HG03139 (cell line): ENCODE measurements at regions not wholly inside any gene's neighbourhood (a gene's known extent, or its start where the extent isn't known, plus 50 kb on each side); places are given as distances from the start of the nearest gene placed in this dataset.
"Not testable (repeated sequence)": the region's sequence is repeated elsewhere in the genome, so short reads cannot be mapped to it uniquely, and the experiment has no call there.

Experiments
- ATAC-seq: cut with Tn5 transposase; IDR thresholded peaks from one replicate; pipeline ENCODE4 v1.9.1; 2021; ENCODE audit not compliant: unreplicated experiment

DNA sequence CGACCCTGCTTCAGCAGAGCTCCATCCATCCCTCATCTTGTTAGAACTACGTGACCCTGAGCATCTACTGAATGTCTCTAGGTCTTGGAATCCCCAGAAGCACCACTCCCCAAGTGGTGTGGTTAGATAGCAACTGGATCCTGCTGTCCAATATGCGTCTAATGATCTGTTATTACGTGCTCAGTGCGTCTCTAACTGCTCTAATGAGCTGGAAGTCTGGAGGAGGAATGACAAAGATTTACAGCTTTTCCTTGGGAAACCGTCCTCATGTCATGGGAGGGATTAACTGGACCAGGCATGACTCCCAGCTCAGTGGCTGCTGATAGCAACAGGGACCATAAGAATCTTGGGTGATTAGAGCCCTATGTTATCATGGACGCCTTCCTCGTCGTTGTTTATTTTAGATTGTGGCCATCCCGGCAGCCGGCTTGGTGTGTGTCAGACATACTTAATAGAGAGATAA lies 150.9 kb downstream of the HS3ST3B1 start:
- ATAC-seq: no peak

DNA sequence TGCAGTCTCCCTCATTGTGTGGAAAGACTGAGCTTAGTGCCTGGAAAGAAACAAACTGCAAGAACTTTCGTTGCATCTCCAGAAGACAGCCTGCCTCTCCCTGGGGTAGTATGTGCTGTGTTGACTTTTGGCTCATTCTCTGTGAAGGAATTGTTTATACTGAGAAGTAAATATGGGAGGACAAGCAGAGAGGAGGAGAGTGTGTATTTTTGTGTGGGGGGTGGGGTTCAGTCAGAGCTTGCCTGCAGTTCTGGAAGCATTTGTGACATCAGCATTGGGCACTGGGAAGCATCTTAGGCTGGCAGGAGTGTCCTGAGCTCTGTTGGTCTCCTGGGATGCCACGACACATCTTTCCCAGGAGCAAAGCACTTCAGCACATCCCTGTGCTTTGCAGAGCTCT lies 147.9 kb downstream of the HS3ST3B1 start:
- no peak for ATAC-seq

DNA sequence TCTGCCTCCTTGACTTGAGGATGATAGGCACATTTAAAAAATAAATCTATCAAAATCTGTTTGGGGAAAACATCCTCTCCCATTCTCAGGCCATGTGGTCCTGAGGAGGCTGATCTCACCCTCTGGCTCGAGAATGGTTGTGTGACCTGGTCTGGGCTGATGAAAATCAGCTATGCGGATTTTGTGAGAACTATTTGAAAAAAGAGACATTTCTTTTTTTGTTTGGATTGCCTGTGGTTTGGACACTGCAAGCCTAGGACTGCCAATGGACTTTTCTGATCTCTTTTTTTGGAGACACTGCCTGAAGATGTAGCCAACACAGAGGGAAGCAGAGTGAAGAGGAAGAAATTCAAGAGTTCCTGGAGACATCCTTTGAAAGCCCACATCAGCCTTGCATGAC lies 145.9 kb downstream of the HS3ST3B1 start:
- no peak for ATAC-seq

DNA sequence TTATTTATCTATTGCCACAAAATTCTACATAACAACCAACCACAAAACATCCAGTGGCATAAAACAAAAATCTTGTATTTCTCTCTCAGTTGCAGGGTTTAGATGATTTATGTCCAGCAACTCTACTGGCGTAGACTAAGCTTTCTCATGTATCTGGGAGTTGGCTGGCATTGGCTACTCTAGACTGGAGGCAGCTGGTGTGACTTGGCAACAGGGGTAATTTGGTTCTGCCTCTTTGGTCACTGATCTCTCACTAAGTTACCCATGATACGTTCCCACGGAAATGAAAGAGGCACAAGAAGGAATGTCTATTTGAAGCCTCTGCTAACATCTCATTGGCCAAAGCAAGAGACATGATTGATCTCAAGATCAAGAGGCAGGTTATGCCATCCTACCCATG lies 144.0 kb downstream of the HS3ST3B1 start:
- no peak for ATAC-seq

DNA sequence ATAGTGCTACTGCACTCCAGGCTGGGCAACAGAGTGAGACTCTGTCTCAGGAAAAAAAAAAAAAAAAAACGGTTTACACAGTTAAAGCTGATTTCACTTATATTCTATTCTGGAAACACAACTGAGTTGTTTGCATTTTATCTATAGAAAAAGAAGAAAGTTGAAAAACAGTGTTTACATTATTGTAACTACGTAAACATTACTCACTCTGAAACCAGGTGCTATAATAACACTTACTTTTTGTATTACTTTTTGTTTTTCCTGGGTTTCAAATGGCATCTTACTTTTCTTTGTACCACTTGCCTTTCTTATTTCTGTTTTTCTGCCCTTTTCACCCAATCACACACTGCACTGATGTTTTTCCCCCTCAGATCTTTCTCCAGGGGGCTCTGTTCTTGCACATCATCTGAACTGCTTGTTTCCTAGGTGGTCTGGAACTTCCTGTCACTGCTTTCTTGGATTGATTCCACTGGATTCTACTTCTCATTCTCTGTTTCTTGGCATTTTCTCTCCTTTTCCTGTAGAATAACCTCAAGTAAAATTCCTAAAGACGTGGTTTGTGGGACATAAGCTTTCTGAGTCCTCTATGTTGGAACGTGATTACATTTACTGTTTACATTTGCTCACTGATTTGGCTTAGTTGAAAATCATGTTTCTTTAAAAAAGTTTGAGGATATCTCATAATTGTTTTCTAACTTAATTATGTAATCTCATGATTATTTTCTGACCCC lies 142.1 kb downstream of the HS3ST3B1 start:
- no peak for ATAC-seq

DNA sequence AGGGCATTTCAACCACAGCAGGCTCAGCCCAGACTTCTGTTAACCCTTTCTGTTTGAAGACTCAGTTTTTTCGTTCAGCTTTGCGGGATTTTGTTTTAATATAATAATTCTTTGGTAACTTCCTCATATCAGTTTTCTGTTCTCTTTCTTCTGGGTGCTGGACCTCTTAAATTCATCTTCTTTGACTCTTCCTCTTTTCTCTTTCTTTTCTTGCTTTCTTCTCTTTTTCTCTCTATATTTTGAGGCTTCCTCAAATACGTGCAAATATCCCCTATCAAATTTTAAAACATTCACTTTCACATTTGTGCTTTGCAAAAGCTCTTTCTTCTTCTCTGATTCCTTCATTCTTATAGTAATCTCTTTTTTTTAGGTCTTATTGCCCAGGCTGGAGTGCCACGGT lies 136.3 kb downstream of the HS3ST3B1 start:
- no peak for ATAC-seq

DNA sequence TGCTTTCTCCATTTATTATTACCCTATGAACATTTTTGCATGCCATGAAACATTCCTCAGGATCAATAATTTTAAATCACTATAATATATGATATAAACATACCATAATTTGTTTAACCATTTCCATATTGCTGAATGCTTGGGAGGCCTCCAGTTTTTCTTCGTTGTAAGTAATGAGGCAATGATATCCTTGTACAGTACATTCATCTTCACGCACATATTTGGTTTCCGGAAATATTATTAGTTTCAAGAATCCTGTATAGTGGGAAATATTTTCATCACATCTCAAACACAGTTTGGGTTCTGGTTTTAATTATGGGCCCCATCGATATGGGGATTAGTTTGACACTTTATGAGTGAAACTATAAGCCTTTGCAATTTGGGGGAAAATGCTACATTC lies 135.4 kb downstream of the HS3ST3B1 start:
- ATAC-seq: no peak

DNA sequence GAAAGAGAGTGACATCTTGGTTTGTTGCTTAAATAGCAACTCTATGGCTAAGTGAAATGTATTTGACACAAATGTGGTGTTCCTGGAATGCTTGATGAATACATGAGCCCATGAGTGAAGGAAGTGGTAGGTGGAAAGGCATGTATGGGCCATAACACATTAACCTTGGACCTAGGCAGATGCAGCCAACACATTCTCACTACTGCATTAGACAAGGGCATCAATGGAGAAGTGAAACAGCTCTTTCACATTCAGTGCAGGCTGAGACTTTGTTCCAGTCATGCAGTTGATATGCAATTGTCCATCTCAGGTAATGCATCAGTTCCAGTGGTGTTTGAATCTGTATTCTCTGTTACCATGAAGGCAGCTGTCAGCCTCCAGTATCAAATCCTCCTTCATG lies 133.6 kb downstream of the HS3ST3B1 start:
- no peak for ATAC-seq

DNA sequence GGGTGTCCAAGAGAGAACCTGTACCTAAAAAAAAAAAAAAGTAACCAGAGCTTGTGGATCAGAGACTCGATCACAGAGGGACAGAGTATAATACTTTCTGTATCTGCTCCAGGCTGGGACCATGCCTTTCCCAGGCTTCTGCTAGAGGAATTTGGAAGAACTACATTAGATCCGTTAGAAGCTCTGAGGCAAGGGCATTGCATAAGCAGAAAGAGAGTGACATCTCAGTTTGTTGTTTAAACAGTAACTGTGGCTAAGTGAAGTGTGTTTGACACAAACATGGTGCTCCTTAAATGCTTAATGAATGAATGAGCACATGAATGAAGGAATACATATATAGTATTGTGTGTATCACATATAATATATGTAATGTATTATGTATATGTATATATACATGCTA lies 131.2 kb downstream of the HS3ST3B1 start:
- no peak for ATAC-seq

DNA sequence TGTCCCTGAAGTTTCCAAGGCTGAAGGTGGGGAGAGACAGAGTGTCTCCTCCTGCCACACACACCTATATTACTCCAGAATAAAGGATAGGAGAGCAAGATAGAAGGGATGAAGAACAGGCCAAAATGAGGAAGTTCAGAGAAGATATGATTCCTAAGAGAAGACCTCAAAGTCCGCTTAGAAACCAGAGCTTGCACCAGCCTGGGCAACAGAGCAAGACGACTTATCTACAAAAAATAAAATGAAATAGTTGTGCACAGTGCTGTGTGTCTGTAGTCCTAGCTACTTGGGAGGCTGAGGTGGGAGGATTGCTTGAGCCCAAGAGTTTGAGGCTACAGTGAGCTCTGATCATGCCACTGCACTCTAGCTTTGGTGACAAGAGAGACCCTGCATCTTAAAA lies 128.2 kb downstream of the HS3ST3B1 start:
- ATAC-seq: no peak

DNA sequence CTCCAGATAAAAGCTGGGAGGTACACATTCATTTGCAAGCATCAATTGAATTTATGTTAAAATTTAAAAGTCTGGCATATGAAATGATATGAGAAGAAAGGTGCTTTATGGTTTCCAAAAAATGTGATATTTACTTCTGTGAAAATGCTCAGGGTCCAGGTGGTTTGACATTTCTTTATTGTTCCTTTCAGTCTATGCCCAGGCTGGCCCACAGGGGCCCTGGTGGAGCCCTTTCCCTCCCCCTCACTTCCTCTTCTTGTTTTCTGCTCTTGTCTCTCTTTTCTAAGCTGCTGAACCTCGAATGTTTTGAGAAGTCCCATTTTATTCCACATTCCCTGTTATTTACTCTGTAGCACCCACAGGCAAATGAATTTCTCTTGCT lies 127.8 kb downstream of the HS3ST3B1 start:
- peak; percentile 45 for ATAC-seq

DNA sequence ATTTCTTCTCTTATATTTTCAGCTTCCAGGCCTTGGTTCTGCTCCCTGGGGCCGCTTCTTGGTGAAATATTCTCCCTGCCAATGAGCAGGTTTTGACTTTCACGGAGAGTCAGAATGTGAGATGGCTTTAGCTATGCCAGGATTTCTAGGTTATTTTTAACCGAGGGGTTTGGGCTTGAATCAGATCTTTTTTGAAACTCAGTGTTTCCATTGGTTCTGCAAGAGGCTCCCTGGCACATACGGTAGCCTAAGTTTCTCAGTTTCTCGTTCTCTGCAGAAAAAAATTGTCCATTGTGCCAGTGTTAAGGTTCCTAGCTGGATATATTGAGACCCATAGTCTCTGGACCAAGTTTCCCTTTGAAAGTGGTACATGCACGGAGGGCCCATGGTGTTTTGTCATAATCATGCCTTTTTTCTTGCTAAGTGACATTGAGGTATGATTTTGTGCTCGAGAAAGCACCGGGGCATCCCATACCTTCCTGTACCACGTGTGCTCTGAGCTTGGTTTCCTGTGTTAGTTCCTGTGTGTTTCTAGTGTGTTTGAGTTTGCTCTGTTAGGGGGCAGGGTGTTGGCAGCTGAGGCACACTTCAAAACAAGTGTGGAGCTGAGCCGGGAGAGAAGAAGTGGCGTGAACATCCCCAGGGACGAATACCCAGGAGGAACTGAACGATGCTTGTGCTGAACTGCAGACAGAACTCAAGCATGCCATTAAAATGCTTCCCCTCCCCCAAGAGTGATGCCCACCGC lies 127.2 kb downstream of the HS3ST3B1 start:
- ATAC-seq: peak; percentile 82

DNA sequence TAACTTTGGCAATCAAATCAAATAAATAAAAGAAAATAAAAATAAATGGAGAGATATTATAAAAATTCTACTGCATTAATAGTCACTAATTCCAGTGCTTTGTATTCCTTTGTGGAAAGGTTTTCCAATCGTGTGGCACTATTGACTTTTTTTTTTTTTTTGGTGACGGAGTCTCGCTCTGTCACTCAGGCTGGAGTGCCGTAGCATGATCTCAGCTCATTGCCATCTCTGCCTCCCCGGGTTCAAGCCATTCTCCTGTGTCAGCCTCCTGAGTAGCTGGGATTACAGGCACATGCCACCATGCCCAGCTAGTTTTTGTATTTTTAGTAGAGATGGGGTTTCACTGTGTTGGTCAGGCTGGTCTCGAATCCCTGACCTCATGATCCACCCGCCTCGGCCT lies 122.3 kb downstream of the HS3ST3B1 start:
- ATAC-seq: not testable (repeated sequence)

DNA sequence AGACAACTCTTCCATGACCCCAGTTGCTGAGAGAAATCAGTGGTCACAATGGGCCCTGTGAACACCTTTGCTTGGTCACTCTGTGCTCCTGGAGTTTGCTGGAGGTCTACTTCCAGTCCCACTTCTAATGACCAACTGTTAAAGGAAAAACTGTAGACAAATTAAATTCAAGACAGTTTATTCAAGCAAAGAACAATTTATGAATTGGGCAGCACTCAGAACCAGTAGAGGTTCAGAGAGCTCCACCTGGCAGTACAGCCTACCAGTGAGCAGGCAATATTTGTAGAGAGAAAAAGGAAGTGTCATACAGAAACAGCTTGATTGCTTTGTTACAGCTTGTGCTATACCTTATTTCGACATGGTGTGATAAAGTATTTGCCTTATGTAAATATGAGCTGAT lies 116.5 kb downstream of the HS3ST3B1 start:
- ATAC-seq: no peak

DNA sequence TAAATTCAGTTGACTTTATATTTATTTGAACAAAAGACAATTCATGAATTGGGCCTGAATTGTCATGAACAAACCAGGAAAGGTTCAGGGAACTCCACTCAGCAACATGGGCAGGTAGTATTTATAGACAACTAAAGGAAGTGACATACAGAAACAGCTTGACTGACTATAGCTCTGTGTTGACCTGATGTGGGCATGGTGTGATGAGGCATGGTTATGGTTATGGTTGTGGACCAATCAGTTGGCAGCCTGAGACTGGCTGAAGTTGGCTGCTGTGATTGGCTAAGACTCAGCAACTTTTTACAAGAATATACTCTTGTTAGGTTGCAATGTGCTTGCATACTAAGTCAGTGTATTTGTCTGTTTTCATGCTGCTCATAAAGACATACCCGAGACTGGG lies 108.4 kb downstream of the HS3ST3B1 start:
- ATAC-seq: no peak

DNA sequence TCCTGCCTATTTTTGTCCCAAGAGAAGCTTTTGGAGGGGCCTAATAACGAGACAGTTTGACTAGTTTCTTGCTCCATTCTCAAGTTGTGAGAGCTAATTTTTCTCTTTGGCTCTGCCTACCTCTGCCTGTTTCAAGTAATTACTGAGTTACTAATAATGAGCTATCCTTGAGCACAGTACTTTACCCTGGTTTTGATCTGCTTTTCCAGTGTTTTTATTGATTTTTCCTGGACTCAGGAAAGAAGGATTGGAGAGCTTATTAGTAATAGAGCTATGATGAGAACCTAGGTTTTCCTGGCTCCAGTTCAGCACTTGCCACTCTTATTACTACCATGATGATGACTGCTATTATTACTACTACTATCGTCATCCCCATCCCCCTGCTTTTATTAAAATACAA lies 106.7 kb downstream of the HS3ST3B1 start:
- no peak for ATAC-seq

DNA sequence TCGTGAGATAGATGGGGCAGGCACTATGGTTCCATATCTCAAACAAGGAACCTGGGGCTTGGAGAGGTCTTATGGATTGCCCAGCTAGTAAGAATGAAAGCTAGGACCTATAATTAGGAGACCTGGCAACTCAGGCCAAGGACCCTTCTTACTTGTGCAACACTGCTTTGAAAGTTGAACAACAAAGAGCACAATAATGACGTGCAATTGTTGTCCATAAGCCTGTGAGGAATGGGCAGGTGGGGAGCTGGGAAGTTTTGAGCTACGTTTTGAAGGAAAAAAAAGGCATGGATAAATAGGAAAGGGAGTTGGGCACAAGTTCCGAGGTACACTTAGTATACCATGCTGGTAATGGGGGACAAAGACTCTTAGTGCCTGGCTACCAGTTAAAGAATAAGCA lies 104.3 kb downstream of the HS3ST3B1 start:
- ATAC-seq: no peak
